Eye (tissue), 1 donor: ENCODE measurements at regions not wholly inside any gene's neighbourhood (a gene's known extent, or its start where the extent isn't known, plus 50 kb on each side); places are given as distances from the start of the nearest gene placed in this dataset.
A peak's percentile ranks its signal among the peaks of the same experiment; 100 is the strongest.
"Not testable (repeated sequence)": the region's sequence is repeated elsewhere in the genome, so short reads cannot be mapped to it uniquely, and the experiment has no call there.

ENCODE experiments used
- DNase-seq: peaks from one replicate; pipeline ENCODE4 v3.0.0-alpha.2; 2015

DNA sequence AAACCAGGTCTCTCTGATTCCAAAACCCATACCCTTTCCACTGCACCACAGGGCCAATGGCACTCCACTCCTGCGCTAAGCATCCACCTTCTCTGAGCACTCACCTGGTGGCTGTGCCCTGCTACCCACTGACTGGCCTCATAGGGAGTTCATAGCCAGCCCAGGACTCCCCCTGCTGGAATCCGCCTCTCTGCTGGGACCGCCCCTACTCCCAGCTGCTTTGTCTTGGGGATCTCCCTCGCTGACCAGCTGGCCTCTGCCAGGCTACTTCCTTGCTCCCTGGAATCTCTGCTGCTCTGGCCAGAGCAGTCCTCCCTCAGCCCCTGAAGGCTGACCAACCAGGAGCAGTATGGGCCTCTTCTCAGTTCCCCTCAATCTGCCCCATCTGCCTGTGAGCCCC lies 129.7 kb downstream of the FAXC start:
- DNase-seq, result peak; percentile 17

DNA sequence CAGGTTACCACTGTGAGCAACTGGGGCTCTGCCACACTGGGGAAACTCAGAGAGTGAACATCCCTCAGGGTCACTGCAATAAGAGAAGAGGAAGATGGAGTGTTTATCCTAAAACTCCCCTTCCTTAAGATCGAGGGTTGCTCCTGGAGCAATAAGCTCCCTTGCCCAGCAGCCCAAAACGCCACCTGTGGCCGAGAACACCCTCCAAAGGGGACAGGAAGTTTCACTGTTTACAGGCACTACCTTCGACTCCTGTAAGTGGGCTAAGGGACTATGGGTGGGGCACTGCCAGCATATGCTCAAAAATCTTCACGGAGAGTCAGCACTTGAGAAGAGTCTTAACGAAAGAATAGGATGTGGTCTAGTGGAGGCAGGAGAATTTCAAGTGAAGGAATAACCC lies 132.5 kb downstream of the FAXC start:
- no peak for DNase-seq

DNA sequence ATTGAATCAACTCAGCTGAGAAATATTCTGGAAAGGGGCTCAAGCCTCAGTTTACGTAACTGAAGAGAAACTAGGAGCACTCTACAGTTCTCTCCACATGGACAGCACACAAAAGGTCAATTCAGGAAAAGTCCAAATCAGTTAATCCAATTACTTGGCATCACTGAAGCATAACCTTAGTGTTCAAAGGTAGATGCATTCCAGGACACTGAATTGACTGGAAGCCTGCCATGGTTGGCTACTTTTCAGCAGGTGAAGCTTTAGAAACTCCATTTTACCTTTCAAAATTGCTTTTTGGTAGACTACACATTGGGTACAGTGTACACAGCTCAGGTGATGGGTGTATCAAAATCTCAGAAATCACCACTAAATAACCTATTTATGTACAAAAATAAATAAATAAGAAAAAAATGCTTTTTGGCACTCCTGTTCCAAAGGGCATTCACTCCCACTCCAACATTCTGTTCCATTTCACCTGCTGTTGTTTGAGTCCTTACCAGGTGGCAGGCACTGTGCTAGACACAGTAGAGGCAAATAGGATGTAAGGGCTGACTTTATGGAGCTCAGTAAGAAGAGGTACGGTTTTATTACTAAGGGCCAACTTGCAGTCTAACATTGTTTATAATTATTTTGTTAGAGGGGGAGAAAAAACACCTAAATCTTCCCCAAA lies 153.4 kb downstream of the FAXC start:
- DNase-seq, result no peak

DNA sequence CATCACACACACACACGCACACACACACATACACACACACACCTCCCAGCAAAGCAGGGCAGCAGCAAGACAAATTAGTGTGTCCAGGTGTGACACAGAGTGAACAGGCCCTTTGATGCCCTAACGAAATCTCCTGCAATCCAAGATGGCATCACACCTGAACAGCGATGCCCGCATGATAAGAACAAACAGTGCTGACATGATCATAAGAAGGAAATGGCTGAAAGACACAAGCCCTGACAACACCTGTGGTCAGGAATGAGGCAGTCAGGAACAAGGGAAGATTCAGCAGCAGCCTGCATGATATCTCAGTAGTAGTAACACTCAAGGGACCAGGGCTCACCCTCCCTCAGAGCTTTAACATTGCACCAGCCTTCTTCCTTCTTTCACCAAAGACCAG lies 156.9 kb downstream of the FAXC start:
- DNase-seq, result no peak

DNA sequence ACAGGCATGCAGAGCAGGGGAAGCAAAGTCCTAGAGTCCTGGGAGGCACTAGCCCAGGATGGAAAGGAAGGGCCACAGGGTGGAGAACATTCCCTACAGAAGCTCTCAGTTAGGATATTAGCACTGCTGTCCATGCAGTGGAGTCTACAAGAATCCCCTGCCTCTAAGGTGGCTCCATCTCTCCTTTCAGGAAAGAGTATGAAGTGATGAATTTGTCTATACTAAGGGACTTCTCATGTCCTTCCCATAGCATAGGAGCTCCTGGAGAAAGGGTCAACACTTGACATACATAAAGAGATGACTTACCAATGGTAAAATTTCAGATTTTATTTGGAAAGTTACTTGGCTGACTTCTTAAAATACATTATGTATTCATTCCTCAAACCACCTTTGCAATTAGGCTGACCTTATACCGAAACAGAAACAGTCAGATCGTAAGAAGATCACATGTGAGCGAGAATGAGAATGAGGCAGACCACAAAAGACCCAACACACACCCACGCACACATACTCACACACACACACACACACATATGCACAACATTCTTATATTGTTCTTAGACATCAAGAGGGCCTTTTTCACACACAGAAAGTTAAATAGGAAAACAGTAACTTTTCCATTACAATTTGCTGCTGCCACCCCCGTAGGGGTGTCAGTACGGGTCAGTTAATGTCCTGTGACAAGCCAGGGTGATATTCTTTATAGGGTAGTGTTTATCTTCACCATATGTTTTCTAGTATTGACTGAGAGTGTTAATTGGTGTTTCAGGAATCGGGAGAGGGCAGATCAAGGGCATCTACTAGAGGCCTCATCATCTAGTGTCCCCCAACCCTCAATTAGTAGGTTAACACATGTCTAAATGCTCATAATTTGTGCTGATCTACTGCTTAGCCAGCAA lies 159.4 kb downstream of the FAXC start:
- no peak for DNase-seq

DNA sequence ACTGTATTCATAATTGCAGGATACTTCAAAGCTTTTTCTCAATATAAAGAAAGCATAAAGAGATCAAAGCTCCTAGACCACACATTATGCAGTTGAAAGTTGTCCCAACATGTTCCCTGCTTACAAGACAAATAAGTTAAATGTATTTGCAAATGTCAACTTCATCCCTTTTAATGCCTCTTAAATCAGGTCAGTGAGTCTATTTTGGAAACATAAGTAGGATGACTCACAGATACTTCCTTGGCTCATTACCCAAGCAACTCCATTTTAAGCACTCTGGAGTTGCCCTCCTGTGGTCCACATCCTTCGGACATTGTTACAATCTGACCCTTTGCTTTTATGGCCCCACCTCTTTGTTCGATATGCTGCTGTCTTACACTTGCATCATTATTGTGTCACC lies 162.0 kb downstream of the FAXC start:
- peak; percentile 1 for DNase-seq

DNA sequence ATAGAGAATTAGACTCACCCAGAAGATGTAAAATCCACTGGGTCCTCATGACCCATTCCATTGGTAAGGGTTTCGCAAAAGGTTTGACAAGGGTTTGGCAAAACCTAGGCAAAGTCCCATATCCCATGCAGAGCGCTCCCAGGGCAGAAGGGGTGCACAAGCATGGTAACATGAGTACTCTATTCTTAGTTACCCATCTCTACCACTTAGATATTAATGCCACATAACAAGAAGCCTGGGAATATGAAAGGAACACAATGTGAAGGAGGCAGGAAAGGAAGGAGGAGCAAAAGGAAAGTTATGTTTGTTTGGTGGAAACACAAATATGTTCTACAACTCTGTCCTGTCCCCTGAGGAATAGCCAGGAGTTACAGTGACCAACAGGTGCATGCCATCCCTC lies 163.1 kb downstream of the FAXC start:
- no peak for DNase-seq

DNA sequence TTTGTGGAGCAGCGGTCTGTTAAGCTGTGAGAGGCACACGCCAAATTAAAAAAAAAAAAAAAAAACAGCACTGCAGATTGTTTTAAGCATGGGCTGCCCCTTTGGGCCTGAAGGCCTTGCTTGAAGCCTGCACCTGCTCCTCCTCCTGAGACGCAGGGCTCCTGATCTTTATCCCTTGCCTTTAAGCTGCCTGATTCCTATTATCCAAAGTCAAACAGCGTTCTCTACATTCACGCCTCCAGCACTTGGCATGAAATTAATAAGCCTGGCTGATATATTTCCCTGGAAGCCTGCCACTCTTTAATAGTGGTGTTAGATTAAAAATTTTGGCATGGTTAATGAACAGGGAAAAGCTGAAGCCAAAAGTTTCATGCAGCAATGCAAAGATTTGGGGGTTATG lies 163.9 kb downstream of the FAXC start:
- peak; percentile 1 for DNase-seq

DNA sequence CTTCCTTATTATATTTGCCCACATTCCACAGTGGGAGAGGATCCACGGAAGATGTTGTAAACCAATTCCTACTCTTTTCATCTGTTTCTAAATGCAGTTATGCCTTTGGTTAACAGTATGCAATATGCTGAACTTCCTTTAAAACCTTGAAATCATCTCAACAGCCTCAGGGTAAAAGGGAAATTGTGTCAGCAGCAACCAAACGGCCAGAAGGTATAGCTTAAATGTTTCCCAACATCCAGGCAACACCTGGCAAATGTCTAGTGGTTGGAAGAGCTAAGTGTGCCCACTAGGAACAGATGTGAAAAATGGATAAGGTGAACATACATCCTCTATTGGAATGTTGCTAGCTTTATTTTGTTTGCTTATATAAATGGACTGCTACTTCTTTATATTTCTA lies 164.8 kb downstream of the FAXC start:
- no peak for DNase-seq

DNA sequence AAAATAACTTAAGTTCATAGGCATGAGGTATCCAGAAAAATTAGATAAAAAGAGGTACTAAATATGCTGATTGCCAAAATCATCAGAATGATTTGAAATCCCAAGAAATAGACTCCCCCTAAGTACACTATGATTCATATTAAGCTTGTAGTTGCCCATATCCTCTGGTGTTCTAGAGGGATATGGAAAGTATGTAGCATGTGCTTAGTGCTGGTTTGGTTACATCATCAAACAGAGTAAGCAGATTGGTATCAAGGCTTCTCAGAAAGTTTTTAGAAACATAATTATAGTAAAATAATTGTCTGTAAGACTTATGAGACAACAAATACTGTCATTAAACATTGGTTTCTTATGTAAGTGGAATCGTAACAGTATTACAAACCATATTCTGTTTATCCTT lies 166.4 kb downstream of the FAXC start:
- no peak for DNase-seq

DNA sequence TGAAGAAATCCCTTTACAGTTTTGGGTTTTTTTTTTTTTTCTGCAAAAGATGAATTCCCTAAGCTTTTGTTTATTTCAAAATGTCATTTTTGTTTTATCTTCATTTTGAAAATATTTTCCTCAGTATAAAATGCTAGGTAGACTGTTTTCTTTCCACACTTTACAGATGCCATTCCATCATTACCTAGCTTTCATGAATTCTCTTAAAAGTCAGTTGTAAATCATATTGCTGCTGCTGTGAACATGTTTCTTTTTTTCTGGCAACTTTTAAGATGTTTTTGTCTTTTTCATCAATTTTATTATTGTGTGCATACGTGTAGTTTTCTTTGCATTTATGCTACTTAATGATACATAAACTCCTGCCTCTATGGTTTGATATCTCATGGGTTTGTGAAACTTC lies 168.3 kb downstream of the FAXC start:
- DNase-seq, result no peak

DNA sequence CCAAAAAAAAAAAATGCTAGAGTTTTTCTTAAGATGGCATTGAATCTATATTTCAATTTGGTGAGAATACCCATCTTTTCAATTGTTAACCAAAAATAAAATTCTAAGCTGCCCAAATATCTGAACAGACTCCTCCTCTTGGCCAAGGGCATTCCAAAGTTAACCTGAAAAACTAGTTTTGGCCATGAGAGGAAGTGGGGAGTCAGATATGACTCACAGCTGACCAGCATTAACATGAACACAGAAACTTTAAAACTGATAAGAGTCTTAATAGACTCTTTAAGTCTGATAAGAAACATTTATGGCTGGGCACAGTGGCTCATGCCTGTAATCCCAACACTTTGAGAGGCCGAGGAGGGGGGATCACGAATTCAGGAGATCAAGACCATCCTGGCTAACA lies 171.3 kb downstream of the FAXC start:
- no peak for DNase-seq

DNA sequence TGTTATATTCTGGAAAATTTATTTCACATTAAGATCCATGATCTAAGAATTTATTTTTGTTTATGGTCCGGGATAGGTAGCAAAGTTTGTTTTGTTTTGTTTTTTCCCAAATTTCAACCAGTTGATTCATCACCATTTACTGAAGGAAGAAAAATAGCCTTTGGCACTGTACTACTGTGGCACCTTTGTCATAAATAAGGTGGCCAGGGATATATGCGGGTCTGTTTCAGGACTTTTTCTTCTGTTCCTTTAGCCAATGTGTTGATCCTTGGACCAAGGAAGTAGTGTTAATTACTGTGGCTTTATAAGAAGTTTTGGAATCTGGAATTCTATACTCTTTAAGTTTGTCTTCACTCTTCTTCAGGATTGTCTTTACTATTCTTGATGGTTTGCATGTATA lies 171.7 kb downstream of the FAXC start:
- no peak for DNase-seq

DNA sequence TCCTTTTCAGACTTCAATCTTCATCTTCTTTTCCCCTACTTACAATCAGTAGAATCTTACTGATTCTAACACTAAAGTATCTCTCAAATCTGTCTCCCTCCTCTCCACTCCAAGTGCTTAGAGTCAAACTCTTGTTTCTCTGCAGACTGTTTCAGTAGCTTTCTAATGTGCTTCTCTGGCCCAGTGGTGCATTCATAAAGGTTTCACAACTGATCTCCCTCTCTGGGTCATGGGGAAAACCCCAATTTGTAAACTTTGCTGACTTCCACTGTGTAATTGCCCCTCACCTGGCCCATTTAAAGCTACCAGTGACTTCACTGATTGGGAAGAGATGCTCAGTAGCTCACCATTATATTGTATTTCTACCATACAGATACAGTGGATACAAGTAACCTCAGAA lies 183.6 kb downstream of the FAXC start:
- DNase-seq, result no peak

DNA sequence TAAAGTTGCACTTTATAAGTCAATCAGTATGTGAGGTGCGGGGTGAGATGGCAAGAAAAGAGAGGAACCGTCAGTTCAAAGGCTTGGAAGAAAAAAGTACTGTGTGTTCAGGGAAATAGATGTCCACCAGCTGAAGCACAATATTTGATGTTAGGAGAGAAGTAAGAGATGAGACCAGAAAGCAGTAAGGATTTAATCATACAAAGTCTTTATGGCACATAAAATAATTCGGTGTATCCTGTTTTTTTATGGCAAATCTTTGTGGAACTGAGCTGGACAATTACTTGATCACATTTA lies 197.2 kb downstream of the FAXC start:
- no peak for DNase-seq

DNA sequence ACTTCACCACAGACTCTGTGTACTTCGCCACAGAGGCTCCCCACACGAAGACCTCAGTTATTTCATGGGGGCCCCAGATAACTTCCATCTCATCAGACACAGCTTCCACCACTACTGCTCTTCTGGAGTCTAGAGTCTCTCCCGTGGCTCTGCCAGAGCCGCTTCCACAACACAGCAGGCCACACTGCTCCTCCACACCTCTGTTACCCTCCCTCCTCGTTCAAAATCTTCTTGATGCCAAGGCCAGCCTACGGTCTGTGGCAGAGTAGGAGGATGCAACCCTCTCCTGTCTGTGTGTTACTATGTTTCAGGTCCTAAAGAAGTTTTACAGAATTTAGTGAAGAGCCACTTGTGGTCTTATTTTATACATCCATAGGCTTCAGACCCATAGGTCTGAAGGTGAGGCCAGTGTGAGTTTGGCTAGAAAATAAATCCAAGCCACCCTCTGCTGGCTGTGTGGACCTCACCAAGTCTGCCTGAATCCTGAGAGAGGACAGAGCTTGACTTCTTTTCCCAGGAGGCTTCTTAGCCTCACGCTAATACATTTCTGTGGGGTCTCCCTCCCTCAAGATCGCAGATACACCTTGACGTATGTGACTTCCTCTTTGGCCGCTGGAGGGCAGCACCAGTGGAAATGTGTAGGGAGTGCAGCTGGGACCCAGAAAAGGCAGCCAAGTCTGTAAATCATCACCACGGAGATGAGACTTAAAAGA lies 197.7 kb downstream of the FAXC start:
- DNase-seq, result peak; percentile 49

DNA sequence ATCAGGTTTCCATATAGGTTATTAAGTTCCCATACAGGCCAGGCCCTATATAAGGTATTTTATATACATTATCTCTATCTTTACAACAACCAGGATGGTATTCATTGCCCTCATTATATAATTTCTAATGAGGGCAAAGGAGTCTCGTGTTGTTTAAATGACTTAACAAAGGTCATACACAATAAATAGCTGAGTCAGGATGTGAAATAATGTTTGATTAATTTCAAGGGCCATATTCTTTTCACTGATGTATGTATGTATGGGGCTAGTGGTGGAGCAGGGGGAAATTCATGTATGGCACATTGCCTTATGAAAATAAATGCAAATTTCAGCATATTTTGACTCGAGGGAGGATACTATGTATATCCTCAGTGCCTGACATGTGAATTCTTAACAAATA lies 200.7 kb downstream of the FAXC start:
- no peak for DNase-seq

DNA sequence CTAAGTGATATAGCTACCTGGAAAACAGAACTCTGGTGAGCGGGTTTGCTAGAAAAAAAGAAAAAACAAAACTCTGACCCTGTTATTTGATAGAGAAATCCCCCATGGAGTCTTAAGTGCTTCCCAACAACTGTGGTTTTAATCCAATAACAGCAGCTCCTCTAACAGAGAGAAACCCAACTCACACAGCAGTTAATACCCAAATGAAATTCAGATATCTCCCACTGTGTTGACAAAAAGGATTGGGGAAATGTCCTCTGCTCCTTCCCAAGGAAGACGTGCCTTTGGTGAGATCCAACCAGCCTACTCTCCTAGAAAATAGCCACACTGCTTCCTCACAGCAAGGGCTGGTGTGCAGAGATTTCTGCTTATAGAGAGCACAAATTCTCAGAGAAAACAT lies 200.4 kb upstream of the FBXL4 start:
- no peak for DNase-seq

DNA sequence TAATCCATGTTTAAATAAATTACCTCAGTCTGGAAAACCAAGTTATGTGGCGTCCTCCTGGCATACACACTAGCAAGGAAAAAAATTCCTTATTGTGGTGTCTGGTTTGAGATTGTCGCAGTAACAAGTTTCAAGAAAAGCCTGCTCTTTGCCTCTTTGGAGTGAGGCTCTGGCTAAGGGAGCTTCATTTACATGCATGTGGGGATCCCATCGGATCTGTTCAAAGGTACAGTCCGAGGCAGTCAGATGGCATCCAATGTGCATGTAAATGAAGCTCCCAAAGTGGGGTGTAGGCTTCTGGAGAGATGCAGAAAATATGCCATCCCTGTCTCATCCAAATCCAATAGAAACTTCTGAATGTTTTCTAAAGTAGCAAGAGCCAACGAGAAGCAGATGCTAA lies 199.5 kb upstream of the FBXL4 start:
- DNase-seq, result no peak

DNA sequence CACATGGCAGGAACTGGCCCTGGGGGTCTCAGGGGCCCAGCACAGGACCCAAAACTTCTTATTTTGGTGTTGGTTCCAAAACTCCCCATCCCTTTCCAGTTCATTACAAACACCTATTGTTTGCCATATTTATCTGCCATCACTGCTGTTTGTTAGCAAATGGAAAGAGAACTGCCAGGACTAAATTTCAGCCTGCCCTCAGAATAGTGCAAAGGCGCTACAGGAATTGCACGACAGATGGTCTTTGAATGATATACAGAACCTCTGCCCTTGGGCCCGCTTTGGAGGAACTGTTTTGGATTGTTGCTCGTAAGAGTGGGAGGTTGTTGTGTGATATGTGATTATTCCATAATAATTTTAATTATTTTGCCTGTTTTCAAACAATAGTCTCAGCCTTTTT lies 199.0 kb upstream of the FBXL4 start:
- DNase-seq, result no peak

DNA sequence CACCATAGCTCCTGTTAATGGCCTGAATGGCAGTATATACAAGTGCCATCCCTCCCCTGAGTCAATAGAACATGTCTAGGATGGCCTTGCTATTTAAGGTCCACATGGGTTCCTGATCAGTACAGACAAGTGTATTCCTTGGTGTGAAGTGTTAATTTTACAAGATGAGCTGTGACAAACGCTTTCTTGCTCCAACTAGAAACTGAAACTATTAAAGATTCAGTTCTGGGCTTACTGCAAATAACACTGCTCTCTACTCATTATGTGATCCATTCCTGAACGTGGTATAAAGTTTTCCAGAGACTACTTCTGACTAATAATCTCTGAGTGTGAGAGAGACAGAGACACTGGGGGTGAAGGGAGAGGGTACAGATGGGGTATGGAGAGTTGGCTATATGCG lies 198.0 kb upstream of the FBXL4 start:
- no peak for DNase-seq

DNA sequence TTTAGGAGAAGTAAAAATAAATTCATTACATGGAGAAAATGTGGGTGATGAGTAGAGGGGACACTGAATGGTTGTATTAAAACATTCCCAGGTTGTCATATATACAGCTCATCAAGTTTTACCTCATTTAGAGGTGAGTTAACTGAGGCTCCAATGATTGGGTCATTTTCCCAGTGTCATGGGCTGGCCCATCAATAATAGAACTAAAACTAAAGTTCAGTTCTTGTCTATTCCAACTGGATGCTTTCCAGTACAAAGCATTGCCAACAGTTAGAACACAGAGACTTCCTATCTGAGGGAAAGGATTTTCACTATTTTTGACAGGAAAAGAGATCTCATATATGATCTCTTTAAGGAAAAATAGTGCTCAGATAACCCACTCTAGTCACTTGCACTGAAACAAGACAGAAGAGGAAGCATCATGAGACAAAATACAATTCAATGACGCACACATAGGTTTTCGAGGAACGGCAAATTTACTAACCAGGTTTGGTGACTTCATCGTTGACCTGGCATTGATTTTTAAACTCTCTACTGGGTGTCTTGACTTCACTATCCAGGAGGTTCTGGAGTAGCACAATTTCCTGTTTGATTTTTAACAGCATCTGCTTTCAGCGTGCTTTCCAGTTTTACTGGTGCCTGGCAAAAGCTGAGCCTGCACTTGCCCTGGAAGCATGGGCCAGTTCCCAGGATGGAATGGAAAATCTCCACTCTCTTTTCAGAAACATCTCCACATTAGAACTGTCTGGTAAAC lies 195.5 kb upstream of the FBXL4 start:
- no peak for DNase-seq

DNA sequence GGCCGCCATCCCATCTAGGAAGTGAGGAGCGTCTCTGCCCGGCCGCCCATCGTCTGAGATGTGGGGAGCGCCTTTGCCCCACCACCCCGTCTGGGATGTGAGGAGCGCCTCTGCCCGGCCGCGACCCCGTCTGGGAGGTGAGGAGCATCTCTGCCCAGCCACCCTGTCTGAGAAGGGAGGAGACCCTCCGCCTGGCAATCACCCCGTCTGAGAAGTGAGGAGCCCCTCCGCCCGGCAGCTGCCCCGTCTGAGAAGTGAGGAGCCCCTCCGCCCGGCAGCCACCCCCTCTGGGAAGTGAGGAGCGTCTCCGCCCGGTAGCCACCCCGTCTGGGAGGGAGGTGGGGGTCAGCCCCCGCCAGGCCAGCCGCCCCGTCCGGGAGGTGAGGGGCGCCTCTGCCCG lies 194.2 kb upstream of the FBXL4 start:
- DNase-seq, result not testable (repeated sequence)
